ENCODE measurements at regions not wholly inside any gene's neighbourhood (a gene's known extent, or its start where the extent isn't known, plus 50 kb on each side); places are given as distances from the start of the nearest gene placed in this dataset.

DNA sequence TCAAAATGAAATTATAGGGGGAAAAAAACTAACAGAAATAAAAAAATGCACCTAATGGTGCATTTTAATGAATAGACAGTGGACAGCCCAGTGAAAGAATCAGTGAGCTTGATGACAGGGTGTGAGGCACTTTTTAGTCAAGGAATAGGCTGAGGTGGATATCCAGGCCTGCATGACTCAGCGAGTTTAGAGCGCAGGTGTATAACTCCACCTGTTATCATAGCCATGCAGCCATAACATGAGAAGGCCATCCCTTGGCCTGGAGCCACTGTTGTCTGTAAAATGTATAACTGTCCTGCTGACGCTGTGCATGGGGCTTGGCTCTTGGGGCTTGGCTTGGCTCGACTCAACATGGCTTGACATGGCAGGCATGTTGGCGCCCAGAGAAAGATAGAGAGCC is 331.5 kb upstream of the NOX3 start:
- Histone ChIP-seq H3K4me3 (ENCODE audit: low read depth, low read length) (no peak overlapping the region), H3K36me3 (ENCODE audit: control insufficient read depth, insufficient read depth, low read length) (no peaks in the 10 kb centered on the region), H3K27me3 (ENCODE audit: control insufficient read depth, insufficient read depth, low read length) (no peaks in the 10 kb centered on the region)
- POLR2A ChIA-PET, result no interaction called here
- CTCF ChIA-PET, result no interaction called here
- no peak for DNase-seq (ENCODE audit: low read depth)
- TF ChIP-seq, protein P1, sequence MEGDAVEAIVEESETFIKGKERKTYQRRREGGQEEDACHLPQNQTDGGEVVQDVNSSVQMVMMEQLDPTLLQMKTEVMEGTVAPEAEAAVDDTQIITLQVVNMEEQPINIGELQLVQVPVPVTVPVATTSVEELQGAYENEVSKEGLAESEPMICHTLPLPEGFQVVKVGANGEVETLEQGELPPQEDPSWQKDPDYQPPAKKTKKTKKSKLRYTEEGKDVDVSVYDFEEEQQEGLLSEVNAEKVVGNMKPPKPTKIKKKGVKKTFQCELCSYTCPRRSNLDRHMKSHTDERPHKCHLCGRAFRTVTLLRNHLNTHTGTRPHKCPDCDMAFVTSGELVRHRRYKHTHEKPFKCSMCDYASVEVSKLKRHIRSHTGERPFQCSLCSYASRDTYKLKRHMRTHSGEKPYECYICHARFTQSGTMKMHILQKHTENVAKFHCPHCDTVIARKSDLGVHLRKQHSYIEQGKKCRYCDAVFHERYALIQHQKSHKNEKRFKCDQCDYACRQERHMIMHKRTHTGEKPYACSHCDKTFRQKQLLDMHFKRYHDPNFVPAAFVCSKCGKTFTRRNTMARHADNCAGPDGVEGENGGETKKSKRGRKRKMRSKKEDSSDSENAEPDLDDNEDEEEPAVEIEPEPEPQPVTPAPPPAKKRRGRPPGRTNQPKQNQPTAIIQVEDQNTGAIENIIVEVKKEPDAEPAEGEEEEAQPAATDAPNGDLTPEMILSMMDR (IDR thresholded peaks at IDR 0.05; ENCODE audit: insufficient read depth, low read depth, low read length), result no peak

DNA sequence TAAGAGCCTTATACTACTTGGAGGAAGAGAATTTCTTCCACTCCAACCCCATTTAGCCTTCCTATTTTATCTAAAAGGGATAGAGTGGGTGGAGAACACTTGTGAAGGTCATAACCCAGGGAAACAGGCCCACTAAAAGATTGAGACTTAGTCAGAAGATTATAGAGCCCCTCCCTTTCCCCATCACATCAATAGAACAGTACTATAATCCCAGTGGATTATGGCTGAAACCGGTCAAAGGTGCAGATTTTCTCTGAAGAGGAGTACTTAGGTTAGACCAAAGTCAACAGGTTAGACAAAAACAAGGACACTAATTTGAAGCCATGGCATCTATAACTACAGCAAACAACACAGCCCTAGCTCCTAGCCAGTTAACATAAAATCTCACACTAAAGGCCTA is 330.9 kb upstream of the NOX3 start:
- TF ChIP-seq, protein P1 (IDR thresholded peaks at IDR 0.05; ENCODE audit: insufficient read depth, low read depth, low read length), result no peak
- CTCF ChIA-PET, result no interaction called here
- no peaks in the 10 kb centered on the region for H3K27me3 ChIP-seq (ENCODE audit: control insufficient read depth, insufficient read depth, low read length)
- DNase-seq (ENCODE audit: low read depth), result no peak
- no peak overlapping the region for H3K4me3 ChIP-seq (ENCODE audit: low read depth, low read length)
- POLR2A ChIA-PET, result no interaction called here
- no peaks in the 10 kb centered on the region for H3K36me3 ChIP-seq (ENCODE audit: control insufficient read depth, insufficient read depth, low read length)

DNA sequence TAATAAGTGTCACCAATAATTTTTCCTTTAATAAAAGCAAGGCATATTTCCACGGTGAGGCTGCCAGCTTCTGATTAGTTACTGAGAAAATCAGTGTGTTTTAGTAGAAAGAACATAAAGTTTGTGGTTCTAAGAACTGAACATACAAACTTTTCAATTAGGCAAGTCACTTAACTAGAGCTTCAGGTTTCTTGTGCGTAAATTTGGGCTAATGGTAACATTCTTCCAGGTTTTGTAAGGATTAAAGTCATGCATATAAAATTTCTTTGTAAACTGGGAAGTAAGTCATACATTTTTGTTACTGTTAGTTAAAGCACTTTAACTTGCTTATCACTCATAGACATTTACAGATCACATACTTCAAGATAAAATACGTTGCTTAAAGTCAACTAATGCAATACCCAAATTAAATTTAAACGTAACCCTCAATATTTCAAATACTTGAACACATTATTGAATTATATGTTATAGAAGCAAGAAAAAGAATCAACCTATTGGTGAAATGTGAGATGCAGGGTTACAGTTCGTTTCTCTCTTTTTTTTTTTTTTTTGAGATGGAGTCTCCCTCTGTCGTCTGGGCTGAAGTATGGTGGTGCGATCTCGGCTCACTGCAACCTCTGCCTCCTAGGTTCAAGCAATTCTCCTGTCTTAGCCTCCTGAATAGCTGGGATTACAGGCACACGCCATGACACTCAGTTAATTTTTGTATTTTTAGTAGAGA is 327.3 kb upstream of the NOX3 start:
- ChIA-PET POLR2A (no interaction called here), CTCF (interaction anchor here (1.2 kb wide), 1 partner anchor 12 kb away, joined by 4 read pairs; no protein-coding TSS in a partner anchor)

DNA sequence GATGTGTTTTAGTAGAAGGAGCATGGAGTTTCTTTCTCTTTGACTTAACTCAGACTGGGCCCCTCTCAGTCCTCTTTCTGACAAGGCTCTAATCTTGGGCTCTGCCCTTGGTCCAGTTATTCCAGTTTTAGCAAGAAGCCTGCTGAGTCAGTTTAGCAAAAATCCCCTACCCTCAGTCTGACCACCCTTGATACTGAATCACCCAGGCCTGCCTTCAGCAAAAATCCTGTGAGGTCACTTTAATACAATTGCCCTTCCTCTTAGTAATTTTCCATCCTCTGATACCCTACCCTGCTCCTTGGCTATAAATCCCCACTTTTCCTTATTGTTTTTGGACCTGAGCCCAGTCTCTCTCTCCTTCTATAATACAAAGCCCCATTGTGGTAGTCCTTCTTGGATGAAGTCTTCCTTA is 326.7 kb upstream of the NOX3 start:
- DNase-seq (ENCODE audit: low read depth), result peak; percentile 74
- TF ChIP-seq, protein P1 (IDR thresholded peaks at IDR 0.05; ENCODE audit: insufficient read depth, low read depth, low read length), result no peak
- no peaks in the 10 kb centered on the region for H3K36me3 ChIP-seq (ENCODE audit: control insufficient read depth, insufficient read depth, low read length)
- H3K4me3 ChIP-seq (ENCODE audit: low read depth, low read length), result no peak overlapping the region
- H3K27me3 ChIP-seq (ENCODE audit: control insufficient read depth, insufficient read depth, low read length), result no peaks in the 10 kb centered on the region
- CTCF ChIA-PET, result no interaction called here
- POLR2A ChIA-PET, result no interaction called here

More for the DNA sequence above, 327.3 kb upstream of the NOX3 start:
- H3K36me3 ChIP-seq (ENCODE audit: control insufficient read depth, insufficient read depth, low read length), result no peaks in the 10 kb centered on the region
- TF ChIP-seq, protein P1 (IDR thresholded peaks at IDR 0.05; ENCODE audit: insufficient read depth, low read depth, low read length), result no peak
- H3K4me3 ChIP-seq (ENCODE audit: low read depth, low read length), result no peak overlapping the region
- H3K27me3 ChIP-seq (ENCODE audit: control insufficient read depth, insufficient read depth, low read length), result no peaks in the 10 kb centered on the region
- peak; percentile 86 for DNase-seq (ENCODE audit: low read depth)

DNA sequence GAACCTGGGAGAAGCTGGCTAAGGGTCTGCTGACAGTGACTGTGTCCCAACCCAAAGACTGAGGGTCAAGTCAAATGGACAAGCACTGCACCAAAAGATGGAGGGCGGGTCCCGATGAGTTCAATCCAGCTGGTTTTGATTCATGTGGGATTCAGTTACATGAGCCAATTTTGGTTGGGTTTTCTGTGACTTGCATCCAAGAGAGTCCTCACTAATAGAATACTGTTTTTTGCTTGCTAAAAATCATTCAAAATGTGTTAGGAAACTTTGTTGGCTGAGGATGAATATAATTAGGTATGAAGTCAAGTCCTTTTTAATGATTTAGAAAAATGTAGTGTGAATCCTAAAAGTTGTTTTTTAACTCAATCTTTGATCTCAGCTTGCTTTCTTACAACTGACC is 323.8 kb upstream of the NOX3 start:
- ChIA-PET POLR2A (no interaction called here), CTCF (no interaction called here)
- H3K4me3 ChIP-seq (ENCODE audit: low read depth, low read length), result no peak overlapping the region
- TF ChIP-seq, protein P1 (IDR thresholded peaks at IDR 0.05; ENCODE audit: insufficient read depth, low read depth, low read length), result no peak
- no peak for DNase-seq (ENCODE audit: low read depth)
- no peaks in the 10 kb centered on the region for H3K36me3 ChIP-seq (ENCODE audit: control insufficient read depth, insufficient read depth, low read length)
- no peaks in the 10 kb centered on the region for H3K27me3 ChIP-seq (ENCODE audit: control insufficient read depth, insufficient read depth, low read length)
